GM19452 (cell line): ENCODE measurements at regions not wholly inside any gene's neighbourhood (a gene's known extent, or its start where the extent isn't known, plus 50 kb on each side); places are given as distances from the start of the nearest gene placed in this dataset.

Experiments
- ATAC-seq: cut with Tn5 transposase; IDR thresholded peaks from one replicate; pipeline ENCODE4 v1.9.1; 2021; ENCODE audit not compliant: unreplicated experiment

DNA sequence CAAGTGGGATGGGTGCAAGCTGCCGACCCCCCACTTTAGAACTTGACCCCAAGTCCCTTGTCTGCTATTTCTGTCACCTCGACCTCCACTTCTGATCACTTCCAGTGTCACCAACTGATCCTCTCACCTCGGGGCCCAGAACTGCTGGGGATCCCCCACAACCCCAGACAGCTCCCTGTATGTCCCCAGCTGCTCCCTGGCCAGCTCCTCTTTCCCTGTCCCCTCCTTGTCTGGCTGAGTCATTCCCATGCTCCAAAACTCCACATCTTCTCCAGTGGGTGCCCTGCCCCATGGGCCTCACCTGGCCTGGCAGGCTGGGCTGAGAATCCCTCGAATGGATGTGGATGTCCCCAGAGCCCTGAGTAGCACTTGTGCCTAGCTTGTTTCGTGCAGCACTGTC is 154.3 kb upstream of the PCBD1 start:
- no peak for ATAC-seq

GRCh38 chr10:71043858-71044257 is 155.5 kb upstream of the PCBD1 start:
- ATAC-seq = no peak

DNA sequence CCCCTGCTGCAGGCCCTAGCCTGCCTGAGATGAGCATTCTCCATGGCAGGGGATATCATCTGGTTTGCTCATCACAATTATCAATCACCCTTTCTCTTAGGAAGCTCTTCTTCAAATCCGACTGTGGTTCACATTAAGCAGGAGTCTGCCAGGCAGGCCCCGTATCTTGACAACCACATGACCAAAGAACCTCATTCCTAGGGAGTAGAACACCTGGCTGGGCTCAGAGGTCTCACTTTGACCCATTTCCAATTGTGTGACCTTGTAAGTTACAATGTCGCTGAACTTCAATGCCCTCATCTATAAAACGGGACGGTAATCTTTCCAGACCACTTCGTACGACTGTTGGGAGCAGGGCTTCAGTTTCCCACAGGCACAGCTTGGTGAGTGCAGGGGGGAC is 156.4 kb upstream of the PCBD1 start:
- no peak for ATAC-seq

GRCh38 chr10:71045204-71045809 is 156.9 kb upstream of the PCBD1 start:
- ATAC-seq = no peak

DNA sequence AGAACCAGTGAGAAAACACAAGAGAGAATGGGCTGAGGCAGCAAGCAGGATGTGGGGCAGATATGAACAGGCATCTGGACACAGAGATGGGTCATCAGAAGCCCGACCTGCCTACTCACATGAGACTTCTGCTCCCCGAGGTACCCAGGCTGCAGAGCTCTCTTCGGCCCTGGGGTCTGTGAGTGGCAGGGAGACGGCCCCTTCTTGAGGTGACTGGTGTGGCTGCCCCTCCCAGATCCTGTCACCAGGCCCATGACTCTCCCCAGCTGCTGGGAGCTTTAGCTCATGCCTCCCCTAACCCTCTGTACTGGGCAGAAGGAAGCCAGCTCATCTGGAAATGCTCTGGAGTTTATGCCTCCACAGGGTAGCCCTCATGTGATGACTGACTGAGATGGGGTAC is 157.6 kb upstream of the PCBD1 start:
- ATAC-seq = no peak

DNA sequence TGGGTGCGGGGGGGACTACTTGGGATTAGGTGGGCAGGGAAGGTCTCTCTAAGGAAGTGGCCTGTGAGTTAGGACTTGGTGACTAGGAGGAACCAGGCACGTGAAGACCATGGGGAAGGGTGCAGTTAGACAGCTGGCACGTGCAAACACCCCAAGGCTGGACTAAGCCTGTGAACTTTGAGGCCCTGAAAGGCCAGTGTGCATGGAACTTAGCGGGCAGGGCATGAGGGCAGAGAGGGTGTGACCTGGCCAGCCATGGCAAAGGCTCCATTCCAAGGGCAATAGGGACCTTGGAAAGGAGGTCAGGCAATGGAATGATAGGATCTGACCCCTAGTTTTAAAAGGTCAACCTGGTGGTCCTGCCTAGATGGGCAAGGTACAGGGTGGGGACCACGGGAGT is 158.4 kb upstream of the PCBD1 start:
- no peak for ATAC-seq

GRCh38 chr10:71048971-71049615 is 160.7 kb upstream of the PCBD1 start:
- ATAC-seq = no peak

GRCh38 chr10:71049994-71050393 is 161.6 kb upstream of the PCBD1 start:
- ATAC-seq = no peak

DNA sequence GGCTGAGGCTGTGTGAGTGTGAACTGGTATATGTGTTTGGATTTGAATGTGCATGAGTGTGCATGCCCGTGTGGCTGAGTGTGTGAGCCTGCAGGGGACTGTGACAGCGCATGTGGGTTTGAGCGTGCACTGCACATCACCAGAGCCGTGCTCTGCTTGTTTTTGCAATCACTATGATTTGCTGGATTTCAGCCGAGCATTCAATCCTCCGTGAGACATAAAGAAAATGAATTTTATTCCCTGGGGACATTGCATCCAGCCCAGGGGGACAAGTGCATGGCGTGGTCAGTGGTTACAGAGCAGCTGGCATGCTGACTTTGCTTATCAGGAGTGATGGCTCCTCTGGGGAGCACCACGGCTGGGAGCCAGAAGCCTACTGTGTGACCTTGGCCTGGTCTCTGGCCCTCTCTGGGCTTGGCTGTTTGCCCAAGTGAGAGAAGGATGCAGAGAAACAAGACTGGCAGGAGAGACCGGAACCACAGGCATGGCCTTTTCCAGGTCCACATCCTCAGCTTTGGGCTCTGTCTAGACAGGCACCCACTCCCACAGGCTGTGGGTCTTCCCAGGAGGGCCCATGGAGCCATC is 160.2 kb upstream of the UNC5B start:
- no peak for ATAC-seq

DNA sequence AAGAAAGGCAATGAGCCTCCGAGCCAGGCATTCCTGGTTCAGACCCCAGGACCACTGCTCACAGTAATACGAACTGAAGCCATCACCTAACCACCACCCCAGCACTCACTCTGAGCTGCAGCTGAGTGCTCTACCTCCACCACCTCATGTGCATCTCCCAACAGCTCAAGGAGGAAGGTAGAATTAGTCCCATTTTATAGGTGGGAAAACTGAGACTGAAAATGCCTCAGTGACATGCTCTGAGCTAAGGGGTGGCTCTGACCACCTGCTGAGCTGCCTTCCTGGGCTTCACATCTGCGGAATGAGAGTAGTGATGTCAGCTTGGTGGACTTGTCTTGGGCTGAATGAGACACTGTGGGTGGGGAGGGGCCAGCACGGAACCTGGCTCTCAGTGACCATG is 159.7 kb upstream of the UNC5B start:
- no peak for ATAC-seq

DNA sequence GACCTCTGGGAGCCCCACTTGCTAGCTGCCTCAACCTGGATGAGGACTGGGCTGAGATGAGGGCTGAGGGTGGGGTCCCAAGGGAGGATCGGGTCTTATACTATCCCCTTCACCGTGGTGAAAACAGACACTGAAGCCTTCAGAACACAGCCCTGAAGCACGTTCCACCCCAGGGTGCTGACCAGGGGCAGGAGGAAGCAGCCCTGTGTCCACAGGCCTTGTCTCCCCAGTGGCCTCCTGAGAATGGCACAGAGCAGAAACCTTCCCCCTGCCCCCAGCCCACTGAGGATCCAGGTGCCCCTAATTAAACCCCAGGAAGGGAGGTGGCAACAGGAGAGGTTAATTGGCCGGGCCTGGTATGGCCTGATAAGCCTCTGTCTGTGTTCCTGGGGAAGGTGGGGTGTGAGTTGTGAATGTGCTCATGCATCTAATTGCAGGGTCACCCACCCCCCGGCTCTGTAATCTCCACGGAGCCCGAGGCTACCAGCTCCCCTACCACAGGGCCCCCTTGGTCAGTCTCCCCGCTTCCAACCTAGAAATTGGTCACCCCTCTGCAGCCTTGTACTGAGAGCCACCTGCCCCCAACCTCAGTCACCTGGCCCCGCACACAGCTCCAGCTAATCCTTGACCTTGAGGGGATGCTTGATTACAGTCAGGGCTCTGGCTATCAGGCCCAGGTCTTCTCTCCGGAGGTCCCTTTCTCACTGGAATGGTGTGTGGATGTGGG is 159.0 kb upstream of the UNC5B start:
- ATAC-seq = no peak

DNA sequence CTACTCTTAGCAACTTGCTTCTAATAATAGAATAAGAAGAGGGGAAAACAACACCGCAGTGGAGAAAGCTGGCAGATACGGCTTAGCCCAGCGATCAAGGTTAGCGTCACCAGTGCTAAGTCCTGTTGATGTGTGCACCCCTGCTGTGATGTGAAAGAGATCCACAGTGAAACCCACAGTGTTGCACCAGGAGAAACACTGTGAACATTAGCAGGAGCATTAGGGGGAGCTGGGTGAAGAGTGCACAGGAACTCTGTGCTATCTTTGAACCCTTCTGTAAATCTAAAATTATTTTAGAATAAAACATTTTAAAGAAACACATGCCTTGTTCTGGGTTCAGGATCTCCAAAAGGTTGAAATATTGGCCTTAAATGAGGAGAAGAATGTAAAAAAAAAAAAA is 154.1 kb upstream of the UNC5B start:
- no peak for ATAC-seq

DNA sequence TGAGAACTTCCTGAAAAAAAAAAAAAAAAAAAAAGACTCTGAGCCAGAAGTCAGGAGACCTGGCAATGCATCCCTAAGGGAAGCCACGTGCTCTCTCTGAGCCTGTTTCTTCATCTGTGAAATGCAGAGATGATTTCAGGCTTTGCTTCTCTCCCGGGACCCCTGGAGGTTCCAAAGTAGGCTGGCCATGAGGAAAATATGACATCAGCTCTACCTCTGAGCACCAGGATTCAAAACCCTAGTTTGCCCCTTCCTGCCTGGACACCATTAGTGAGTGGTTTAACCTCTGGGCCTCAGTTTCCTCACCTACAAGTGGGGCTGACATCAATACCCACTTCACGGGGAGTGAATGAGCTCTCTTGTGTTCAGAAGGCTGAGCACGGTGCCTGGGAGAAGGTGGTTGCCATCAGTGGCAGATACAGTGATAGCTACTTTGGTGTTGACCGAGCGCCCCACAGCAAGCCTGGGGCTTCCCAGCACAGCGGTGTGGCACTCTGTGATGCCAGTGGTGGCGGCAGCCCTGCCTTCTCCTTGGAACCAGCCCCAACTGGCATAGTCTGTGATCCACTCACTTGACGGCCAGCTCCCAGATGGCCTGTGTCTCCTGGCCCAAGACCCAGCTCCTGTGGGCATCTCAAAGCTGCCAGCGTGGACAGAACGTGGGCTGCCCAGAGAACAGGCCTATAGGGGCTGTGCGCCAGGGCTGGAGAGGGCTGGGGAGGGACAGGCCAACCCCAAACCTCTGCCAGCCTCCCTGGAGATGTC is 153.1 kb upstream of the UNC5B start:
- ATAC-seq = no peak

GRCh38 chr10:71059943-71060342 is 152.4 kb upstream of the UNC5B start:
- ATAC-seq = no peak

DNA sequence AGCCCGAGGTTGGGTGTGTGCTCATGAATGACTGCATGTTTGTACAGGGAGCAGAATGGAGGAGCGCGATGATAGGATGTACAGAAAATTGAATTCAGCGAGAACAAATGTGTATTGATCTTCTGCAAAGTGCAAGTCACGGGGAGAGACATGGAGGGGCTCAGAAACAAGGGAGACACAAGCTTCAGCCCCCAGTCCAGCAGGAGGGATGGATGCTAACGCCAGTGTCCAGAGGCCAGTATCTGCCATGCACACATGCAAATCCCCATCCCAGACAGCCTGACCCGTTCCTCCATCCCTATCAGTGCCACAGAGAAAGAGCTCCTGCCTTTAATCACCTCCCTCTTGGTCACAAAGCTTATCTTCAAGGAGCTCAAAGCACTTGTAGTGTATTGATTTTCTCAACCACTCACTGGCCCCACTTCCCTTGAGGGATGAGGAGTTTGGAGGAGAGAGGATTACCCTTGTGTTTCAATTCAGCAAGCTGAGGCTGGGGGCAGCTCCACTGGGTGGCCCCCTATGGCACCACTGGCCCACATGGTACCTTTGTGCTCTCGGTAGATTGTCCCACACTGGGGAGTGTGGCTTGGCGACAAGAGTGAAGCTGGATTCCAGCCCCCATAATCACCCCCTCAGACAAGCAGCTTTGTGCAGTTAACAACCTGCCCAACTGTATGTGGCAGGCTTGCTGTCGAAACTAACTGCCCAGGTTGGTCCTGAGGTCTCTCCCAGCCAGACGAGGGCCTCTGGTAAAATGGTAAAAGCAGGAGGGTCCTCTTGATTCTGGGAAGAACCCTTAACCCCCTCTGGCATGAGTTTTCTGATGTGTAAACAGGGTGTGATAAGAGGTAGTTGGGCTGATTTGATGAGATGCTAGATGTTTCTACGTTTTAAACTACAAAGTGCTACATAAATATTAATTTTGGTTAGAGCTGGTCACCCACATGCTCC is 151.6 kb upstream of the UNC5B start:
- no peak for ATAC-seq

GRCh38 chr10:71061472-71061871 is 150.9 kb upstream of the UNC5B start:
- ATAC-seq = no peak

DNA sequence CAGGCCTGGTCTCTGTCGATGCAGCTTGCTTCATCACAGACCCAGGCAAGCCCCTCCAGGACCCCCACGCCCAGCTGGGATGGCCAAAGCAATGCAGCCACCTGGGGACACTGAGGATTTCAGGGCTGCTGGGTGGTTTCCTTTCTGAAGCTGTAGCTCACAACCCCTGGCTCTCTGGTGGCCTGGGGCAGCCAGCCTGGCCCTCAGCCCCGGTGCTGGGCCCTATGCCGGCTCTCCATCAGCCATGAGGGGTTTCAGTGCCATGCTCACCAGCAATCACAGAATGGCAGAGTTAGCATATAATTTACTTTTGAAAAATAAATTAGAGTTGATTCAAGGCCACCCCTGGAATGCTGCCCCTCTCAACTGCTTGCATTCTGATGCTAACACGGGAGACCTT is 150.2 kb upstream of the UNC5B start:
- ATAC-seq = no peak

- no peak for ATAC-seq
These were observed 149.0 kb upstream of the UNC5B start for GRCh38 chr10:71063401-71063800.

DNA sequence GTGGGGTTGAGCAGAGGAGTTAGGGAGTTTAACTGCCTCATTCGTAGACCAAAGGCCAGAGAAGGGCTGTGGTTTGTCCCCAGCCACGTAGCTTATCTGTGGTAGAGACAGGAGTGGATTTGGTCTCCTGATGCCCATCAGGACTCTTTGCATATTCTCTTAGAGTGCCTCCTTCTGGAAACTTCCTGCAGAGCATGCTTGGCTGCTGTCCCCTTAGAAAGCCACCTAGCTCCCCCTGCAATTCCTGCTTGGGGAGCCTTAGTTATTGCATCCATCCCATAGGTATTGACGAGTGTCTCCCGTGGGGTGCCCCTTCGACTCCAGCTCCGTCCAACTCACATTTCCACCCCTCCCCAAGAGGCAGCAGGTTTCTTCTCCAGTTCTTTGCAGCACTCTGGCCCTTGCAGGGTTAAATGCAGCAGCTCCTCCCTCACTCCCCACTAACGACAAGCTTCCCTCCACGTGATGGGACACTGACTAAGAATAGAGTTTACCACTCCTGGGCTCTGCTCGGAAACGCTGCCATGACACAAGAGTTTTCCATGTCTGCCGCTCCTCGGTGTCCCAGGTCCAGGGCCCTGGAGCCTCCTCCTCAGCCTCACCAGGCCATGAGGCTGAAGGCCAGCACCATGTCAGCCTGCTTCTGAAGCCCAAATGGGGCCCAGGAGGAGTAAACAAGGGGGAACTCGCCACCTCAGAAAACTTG is 147.8 kb upstream of the UNC5B start:
- no peak for ATAC-seq

- ATAC-seq = no peak
These were observed 146.7 kb upstream of the UNC5B start for GRCh38 chr10:71065659-71066058.
